Endothelial cell (in vitro differentiated cells): ENCODE measurements at regions not wholly inside any gene's neighbourhood (a gene's known extent, or its start where the extent isn't known, plus 50 kb on each side); places are given as distances from the start of the nearest gene placed in this dataset.

Experiments
- DNase-seq: peaks from one replicate; pipeline ENCODE4 v3.0.0; 2021; ENCODE audit warnings: low spot score
- H3K27ac Mint-ChIP-seq: one replicate; pipeline ENCODE4 v1.8.0; 2021; ENCODE audit warnings: mixed read lengths, inconsistent platforms; ENCODE audit not compliant: unreplicated experiment
- H3K27me3 Mint-ChIP-seq: one replicate; pipeline ENCODE4 v1.8.0; 2021; ENCODE audit warnings: mild to moderate bottlenecking, moderate library complexity, mixed read lengths, inconsistent platforms; ENCODE audit not compliant: unreplicated experiment
- H3K36me3 Mint-ChIP-seq: one replicate; pipeline ENCODE4 v1.8.0; 2021; ENCODE audit warnings: mild to moderate bottlenecking, low read depth, mixed read lengths, inconsistent platforms; ENCODE audit not compliant: unreplicated experiment
- H3K4me1 Mint-ChIP-seq: one replicate; pipeline ENCODE4 v1.8.0; 2021; ENCODE audit warnings: mild to moderate bottlenecking, mixed read lengths, inconsistent platforms; ENCODE audit not compliant: unreplicated experiment
- H3K4me3 Mint-ChIP-seq: one replicate; pipeline ENCODE4 v1.8.0; 2021; ENCODE audit warnings: mild to moderate bottlenecking, mixed read lengths, inconsistent platforms; ENCODE audit not compliant: unreplicated experiment
- H3K9me3 Mint-ChIP-seq: one replicate; pipeline ENCODE4 v1.8.0; 2021; ENCODE audit warnings: mixed read lengths, inconsistent platforms; ENCODE audit not compliant: unreplicated experiment
- CTCF ChIP-seq: fragments of 200-600 bp; sonication (generic); IDR thresholded peaks from one replicate; pipeline ENCODE4 v1.5.0; 2021; ENCODE audit warnings: antibody characterized with exemption; ENCODE audit not compliant: unreplicated experiment

- Mint-ChIP-seq H3K4me1 (peaks cover 6% of the 10 kb centered on the region), H3K9me3 (no peaks in the 10 kb centered on the region)
Observed at GRCh38 chr1:58136387-58136786, 410.1 kb downstream of the OMA1 start.

GRCh38 chr1:58135821-58136321 lies 410.7 kb downstream of the OMA1 start:
- no peak overlapping the region for H3K27ac Mint-ChIP-seq
- peaks cover 6% of the 10 kb centered on the region for H3K4me1 Mint-ChIP-seq
- no peak for TF ChIP-seq CTCF
- no peaks in the 10 kb centered on the region for H3K36me3 Mint-ChIP-seq
- H3K27me3 Mint-ChIP-seq, result no peaks in the 10 kb centered on the region
- DNase-seq, result no peak
- H3K4me3 Mint-ChIP-seq, result no peak overlapping the region
- H3K9me3 Mint-ChIP-seq, result no peaks in the 10 kb centered on the region

More at GRCh38 chr1:58136387-58136786, 410.1 kb downstream of the OMA1 start:
- no peaks in the 10 kb centered on the region for H3K36me3 Mint-ChIP-seq
- no peak overlapping the region for H3K27ac Mint-ChIP-seq
- no peak for DNase-seq
- H3K4me3 Mint-ChIP-seq, result no peak overlapping the region
- no peak for TF ChIP-seq CTCF
- no peaks in the 10 kb centered on the region for H3K27me3 Mint-ChIP-seq

- TF ChIP-seq CTCF, result no peak
- H3K27me3 Mint-ChIP-seq, result no peaks in the 10 kb centered on the region
- no peaks in the 10 kb centered on the region for H3K36me3 Mint-ChIP-seq
- no peak overlapping the region for H3K4me3 Mint-ChIP-seq
- H3K27ac Mint-ChIP-seq, result no peak overlapping the region
- H3K4me1 Mint-ChIP-seq, result peaks cover 6% of the 10 kb centered on the region
- no peak for DNase-seq
- H3K9me3 Mint-ChIP-seq, result no peaks in the 10 kb centered on the region
Observed at GRCh38 chr1:58133562-58133961, 413.0 kb downstream of the OMA1 start.

- Mint-ChIP-seq H3K27me3 (no peaks in the 10 kb centered on the region), H3K9me3 (no peaks in the 10 kb centered on the region), H3K27ac (no peak overlapping the region), H3K36me3 (no peaks in the 10 kb centered on the region), H3K4me1 (peaks cover 4% of the 10 kb centered on the region), H3K4me3 (no peak overlapping the region)
- DNase-seq, result no peak
- no peak for TF ChIP-seq CTCF
Observed at GRCh38 chr1:58123051-58123450, 423.5 kb downstream of the OMA1 start.

- no peaks in the 10 kb centered on the region for H3K36me3 Mint-ChIP-seq
- no peak overlapping the region for H3K4me3 Mint-ChIP-seq
- no peaks in the 10 kb centered on the region for H3K27me3 Mint-ChIP-seq
- DNase-seq, result no peak
- H3K27ac Mint-ChIP-seq, result no peak overlapping the region
- H3K4me1 Mint-ChIP-seq, result peaks cover 4% of the 10 kb centered on the region
- H3K9me3 Mint-ChIP-seq, result no peaks in the 10 kb centered on the region
- TF ChIP-seq CTCF, result no peak
Observed at GRCh38 chr1:58119971-58120370, 426.6 kb downstream of the OMA1 start.
